Left ventricle myocardium inferior (tissue), 1 donor: ENCODE measurements at regions not wholly inside any gene's neighbourhood (a gene's known extent, or its start where the extent isn't known, plus 50 kb on each side); places are given as distances from the start of the nearest gene placed in this dataset.

Experiments
- DNase-seq: peaks from one replicate; pipeline ENCODE4 v3.0.0-alpha.2; 2020
- H3K27ac ChIP-seq: fragments of 200-600 bp; replicated peaks from 2 replicates; pipeline ENCODE4 v1.8.0; 2021
- H3K27me3 ChIP-seq: fragments of 200-600 bp; 2 replicates; pipeline ENCODE4 v1.8.0; 2021; ENCODE audit warnings: low read depth
- H3K36me3 ChIP-seq: fragments of 200-600 bp; 2 replicates; pipeline ENCODE4 v1.8.0; 2021
- H3K4me1 ChIP-seq: fragments of 200-600 bp; 2 replicates; pipeline ENCODE4 v1.8.0; 2021
- H3K4me3 ChIP-seq: fragments of 200-600 bp; 2 replicates; pipeline ENCODE4 v1.8.0; 2021; ENCODE audit warnings: mild to moderate bottlenecking, moderate library complexity
- H3K9me3 ChIP-seq: fragments of 200-600 bp; replicated peaks from 2 replicates; pipeline ENCODE4 v1.8.0; 2021
- intact Hi-C: fragments of 100-400 bp; cut with micrococcal nuclease; formaldehyde crosslinking; loops from one replicate; pipeline ENCODE4 v1.11.0; 2022
- TF ChIP-seq, protein P1 (sequence below): fragments of 200-600 bp; IDR thresholded peaks from 2 replicates; pipeline ENCODE4 v1.8.0; 2021; ENCODE audit warnings: antibody characterized with exemption, mild to moderate bottlenecking, borderline replicate concordance
- donor health status: DM: no; HTN: yes; CAD: no; lungs with severe emphysema.

DNA sequence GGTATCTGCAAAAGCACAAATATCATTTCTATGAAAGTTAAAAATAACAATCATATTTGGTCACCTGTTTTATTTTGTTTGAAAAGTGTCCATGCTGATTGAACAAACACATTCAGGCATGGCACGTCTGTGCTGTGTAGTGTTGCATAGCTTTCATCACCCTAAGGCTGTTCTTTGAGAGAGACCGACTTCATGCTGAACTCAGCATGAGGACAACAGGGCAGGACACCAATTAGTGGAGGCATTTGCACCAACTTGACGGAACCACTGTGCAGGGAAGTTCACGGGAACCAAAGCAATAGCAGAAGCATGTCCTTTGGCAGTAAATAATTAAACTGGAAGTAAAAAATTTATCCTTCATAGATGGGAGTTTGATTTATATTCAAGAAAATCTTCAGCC lies 158.4 kb upstream of the SLC7A11 start:
- peak; percentile 13 for DNase-seq
- Histone ChIP-seq H3K4me1 (peaks cover 42% of the 10 kb centered on the region), H3K36me3 (no peaks in the 10 kb centered on the region), H3K27ac (peak overlapping the region; percentile 83), H3K27me3 (no peaks in the 10 kb centered on the region), H3K9me3 (no peaks in the 10 kb centered on the region), H3K4me3 (no peak overlapping the region)
- TF ChIP-seq, protein P1, sequence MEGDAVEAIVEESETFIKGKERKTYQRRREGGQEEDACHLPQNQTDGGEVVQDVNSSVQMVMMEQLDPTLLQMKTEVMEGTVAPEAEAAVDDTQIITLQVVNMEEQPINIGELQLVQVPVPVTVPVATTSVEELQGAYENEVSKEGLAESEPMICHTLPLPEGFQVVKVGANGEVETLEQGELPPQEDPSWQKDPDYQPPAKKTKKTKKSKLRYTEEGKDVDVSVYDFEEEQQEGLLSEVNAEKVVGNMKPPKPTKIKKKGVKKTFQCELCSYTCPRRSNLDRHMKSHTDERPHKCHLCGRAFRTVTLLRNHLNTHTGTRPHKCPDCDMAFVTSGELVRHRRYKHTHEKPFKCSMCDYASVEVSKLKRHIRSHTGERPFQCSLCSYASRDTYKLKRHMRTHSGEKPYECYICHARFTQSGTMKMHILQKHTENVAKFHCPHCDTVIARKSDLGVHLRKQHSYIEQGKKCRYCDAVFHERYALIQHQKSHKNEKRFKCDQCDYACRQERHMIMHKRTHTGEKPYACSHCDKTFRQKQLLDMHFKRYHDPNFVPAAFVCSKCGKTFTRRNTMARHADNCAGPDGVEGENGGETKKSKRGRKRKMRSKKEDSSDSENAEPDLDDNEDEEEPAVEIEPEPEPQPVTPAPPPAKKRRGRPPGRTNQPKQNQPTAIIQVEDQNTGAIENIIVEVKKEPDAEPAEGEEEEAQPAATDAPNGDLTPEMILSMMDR = no peak
- intact Hi-C loops = no loop called here

DNA sequence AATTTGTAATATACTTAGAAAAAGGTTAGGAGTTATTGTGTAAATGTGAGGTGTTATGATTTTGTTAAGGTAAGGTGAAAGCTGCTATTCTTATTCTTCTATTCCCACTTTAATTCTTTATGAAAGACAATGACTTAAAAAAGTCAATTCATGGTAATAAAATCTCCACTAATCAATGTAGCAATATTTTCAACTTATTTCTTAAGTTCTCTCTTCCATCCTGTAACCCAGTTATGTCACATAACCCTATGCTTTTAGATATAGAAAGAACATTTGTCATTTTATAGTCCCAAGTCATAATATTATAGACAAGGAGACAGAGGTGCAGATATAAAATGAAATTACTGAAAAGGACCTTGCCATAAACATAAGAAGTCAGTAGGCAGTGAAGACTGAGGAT lies 157.9 kb upstream of the SLC7A11 start:
- H3K4me3 ChIP-seq = no peak overlapping the region
- H3K27ac ChIP-seq = peak overlapping the region; percentile 83
- TF ChIP-seq, protein P1 = no peak
- H3K36me3 ChIP-seq = no peaks in the 10 kb centered on the region
- H3K27me3 ChIP-seq = no peaks in the 10 kb centered on the region
- no peaks in the 10 kb centered on the region for H3K9me3 ChIP-seq
- H3K4me1 ChIP-seq = peaks cover 38% of the 10 kb centered on the region
- no peak for DNase-seq
- intact Hi-C loops = no loop called here

DNA sequence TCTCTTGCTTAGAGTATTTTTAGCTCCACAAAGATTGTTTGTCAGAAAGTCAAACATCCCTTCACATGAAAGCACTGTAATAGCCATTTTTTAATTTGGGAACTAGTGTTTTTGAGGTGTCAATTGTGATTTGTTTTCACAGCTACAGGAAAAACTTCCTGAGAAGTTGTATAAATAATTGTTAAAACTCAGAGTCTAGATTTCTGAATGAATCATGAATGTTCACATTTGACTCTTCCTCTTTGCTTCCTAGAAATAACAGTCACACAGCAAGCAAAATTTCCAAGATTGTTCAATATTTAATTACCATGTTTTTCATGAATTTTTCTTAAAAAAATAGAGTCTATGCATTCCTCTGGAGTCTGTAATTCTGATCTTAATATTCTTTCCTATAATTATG lies 156.9 kb upstream of the SLC7A11 start:
- TF ChIP-seq, protein P1 = no peak
- intact Hi-C loops = no loop called here
- DNase-seq = no peak
- Histone ChIP-seq H3K9me3 (no peaks in the 10 kb centered on the region), H3K27me3 (no peaks in the 10 kb centered on the region), H3K27ac (peak overlapping the region; percentile 83), H3K4me1 (peaks cover 37% of the 10 kb centered on the region), H3K36me3 (no peaks in the 10 kb centered on the region), H3K4me3 (no peak overlapping the region)

DNA sequence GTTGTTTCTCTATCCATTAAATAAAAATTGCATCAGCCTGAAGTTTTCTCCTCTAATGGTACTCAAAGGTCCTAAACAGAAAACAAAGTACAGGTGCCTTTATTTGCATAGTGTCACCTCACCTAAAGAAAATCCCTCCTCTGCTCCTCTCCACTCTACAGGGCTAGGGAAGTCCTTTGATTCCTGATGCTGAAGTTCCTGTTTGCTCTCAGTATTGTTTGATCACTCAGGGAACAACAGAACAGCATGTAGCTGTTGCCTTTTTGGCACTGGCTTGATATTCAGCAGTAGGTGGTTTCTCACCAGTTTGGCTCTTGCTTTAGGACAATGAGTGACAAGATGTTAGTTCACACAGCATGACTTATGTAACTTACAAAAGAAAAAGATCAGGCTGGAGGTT lies 156.2 kb upstream of the SLC7A11 start:
- intact Hi-C loops = no loop called here
- TF ChIP-seq, protein P1 = no peak
- H3K27ac ChIP-seq = peak overlapping the region; percentile 83

DNA sequence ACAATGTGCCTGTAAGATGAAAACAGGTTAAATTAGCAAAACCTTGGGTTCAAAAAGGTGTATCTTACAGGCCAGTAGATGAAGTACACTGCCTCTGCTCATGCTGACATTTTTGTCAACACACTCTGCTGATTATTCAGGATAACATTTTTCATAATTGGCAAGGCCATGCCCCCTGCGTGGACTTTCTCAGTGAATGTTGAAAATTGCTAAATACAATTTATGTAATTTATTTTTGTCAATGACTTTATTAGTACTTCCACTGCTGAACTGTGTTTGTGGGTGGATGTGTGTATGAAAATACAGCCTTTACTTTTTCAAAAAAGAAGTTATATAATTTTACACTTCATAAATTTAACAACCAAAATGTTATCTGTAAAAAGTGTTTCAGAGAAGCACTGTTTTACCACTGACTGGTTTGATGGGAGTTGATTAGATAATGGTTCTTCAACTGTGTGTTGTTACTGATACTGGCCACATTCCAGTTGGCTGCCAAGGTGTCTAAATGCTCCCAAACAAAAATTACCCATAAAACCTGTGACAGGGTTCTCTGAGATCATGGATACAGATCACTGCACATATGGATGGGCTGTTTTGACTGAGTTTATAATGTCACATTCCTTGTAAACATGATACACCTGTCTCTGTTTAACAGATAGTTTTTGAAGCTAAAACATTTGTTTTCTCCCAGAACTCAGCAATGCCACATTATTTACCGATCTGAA lies 151.9 kb upstream of the SLC7A11 start:
- intact Hi-C loops = no loop called here
- H3K27me3 ChIP-seq = no peaks in the 10 kb centered on the region
- H3K9me3 ChIP-seq = no peaks in the 10 kb centered on the region
- H3K4me1 ChIP-seq = peaks cover 10% of the 10 kb centered on the region
- TF ChIP-seq, protein P1 = no peak
- H3K36me3 ChIP-seq = no peaks in the 10 kb centered on the region
- DNase-seq = no peak
- H3K27ac ChIP-seq = no peak overlapping the region
- no peak overlapping the region for H3K4me3 ChIP-seq

More for the DNA sequence above, 156.2 kb upstream of the SLC7A11 start:
- H3K4me1 ChIP-seq = peaks cover 37% of the 10 kb centered on the region
- H3K36me3 ChIP-seq = no peaks in the 10 kb centered on the region
- DNase-seq = no peak
- H3K27me3 ChIP-seq = no peaks in the 10 kb centered on the region
- no peak overlapping the region for H3K4me3 ChIP-seq
- no peaks in the 10 kb centered on the region for H3K9me3 ChIP-seq
